ENCODE measurements at regions not wholly inside any gene's neighbourhood (a gene's known extent, or its start where the extent isn't known, plus 50 kb on each side); places are given as distances from the start of the nearest gene placed in this dataset.

GRCh38 chr10:98328640-98329039 is 60.6 kb upstream of the LOXL4 start:
- TF ChIP-seq EGR1 (IDR thresholded peaks at IDR 0.05; ENCODE audit: borderline replicate concordance in 1 of 2, low read depth in 2 of 2, low read length in 2 of 2), result no peak
- no peak for TF ChIP-seq NKRF (conservative IDR thresholded peaks at IDR 0.05)
- TF ChIP-seq TBL1XR1 (IDR thresholded peaks at IDR 0.05; ENCODE audit: low read depth, low read length), result no peak
- no peak for FAIRE-seq
- BruUV-seq (replicated peaks), result no TSS peak
- Histone ChIP-seq H3K4me1 (ENCODE audit: control insufficient read depth, insufficient read depth, low read length) (no peaks in the 10 kb centered on the region), H3K79me2 (ENCODE audit: control insufficient read depth, insufficient read depth, low read length) (no peaks in the 10 kb centered on the region), H3K4me3 (no peak overlapping the region), H3K27me3 (replicated peaks in 1 of 2; ENCODE audit: control insufficient read depth in 2 of 2, insufficient read depth in 2 of 2, low read length in 1 of 2) (peaks cover 0 to 8% of the 10 kb centered on the region in 2 experiments; a peak in 2 of 4 replicates), H3K27ac (ENCODE audit: control insufficient read depth, insufficient read depth) (no peak overlapping the region), H4K20me1 (ENCODE audit: control insufficient read depth, insufficient read depth) (no peaks in the 10 kb centered on the region), H3K9me3 (replicated peaks; ENCODE audit: control insufficient read depth, insufficient read depth, low read length) (peaks cover 1% of the 10 kb centered on the region; the same call in 2 of the 3 replicates), H3K36me3 (ENCODE audit: control insufficient read depth in 2 of 2, insufficient read depth in 2 of 2, low read length in 1 of 2) (no peaks in the 10 kb centered on the region), H3K4me2 (ENCODE audit: control insufficient read depth, insufficient read depth) (no peak overlapping the region), H2AFZ (ENCODE audit: control insufficient read depth, low read depth, low read length) (no peak overlapping the region), H3K9ac (ENCODE audit: control insufficient read depth, insufficient read depth, low read length) (no peak overlapping the region)
- CTCF ChIA-PET, result no interaction called here
- ATAC-seq, result no peak
- SMC1A ChIA-PET (ENCODE audit: uncharacterized antibody, unreplicated experiment), result interaction anchor here (0.5 kb wide), 1 partner anchor 52 kb away, joined by 3 read pairs; no protein-coding TSS in a partner anchor
- in situ Hi-C loops (cut with MboI), result no loop called here
- intact Hi-C loops (cut with micrococcal nuclease; ENCODE audit: unreplicated experiment), result no loop called here
- RAD21 ChIA-PET (ENCODE audit: unreplicated experiment), result no interaction called here
- POLR2A ChIA-PET, result no interaction called here
- WGBS (ENCODE audit: insufficient coverage, insufficient replicate concordance, low lambda C conversion rate, missing lambda C conversion rate), result 75% methylated on average over 1 of the region's 1 CpG
- no peak for DNase-seq (ENCODE audit: low read depth, low spot score)

- WGBS (ENCODE audit: insufficient coverage, insufficient replicate concordance, low lambda C conversion rate, missing lambda C conversion rate), result 2% methylated on average over 3 of the region's 3 CpGs
- DNase-seq (ENCODE audit: low read depth, low spot score), result no peak
- H3K27ac ChIP-seq (ENCODE audit: control insufficient read depth, insufficient read depth), result no peak overlapping the region
- no peak overlapping the region for H3K9ac ChIP-seq (ENCODE audit: control insufficient read depth, insufficient read depth, low read length)
- no peaks in the 10 kb centered on the region for H3K79me2 ChIP-seq (ENCODE audit: control insufficient read depth, insufficient read depth, low read length)
- ChIA-PET RAD21 (ENCODE audit: unreplicated experiment) (no interaction called here), CTCF (no interaction called here), SMC1A (ENCODE audit: uncharacterized antibody, unreplicated experiment) (interaction anchor here (0.5 kb wide), 1 partner anchor 53 kb away, joined by 3 read pairs; no protein-coding TSS in a partner anchor), POLR2A (no interaction called here)
- no peaks in the 10 kb centered on the region for H4K20me1 ChIP-seq (ENCODE audit: control insufficient read depth, insufficient read depth)
- no peak for ATAC-seq
- intact Hi-C loops (cut with micrococcal nuclease; ENCODE audit: unreplicated experiment) (no loop called here), in situ Hi-C loops (cut with MboI) (no loop called here)
- peaks cover 0 to 8% of the 10 kb centered on the region in 2 experiments; a peak in 2 of 4 replicates for H3K27me3 ChIP-seq (replicated peaks in 1 of 2; ENCODE audit: control insufficient read depth in 2 of 2, insufficient read depth in 2 of 2, low read length in 1 of 2)
- no peak overlapping the region for H2AFZ ChIP-seq (ENCODE audit: control insufficient read depth, low read depth, low read length)
- H3K4me3 ChIP-seq, result no peak overlapping the region
- no peaks in the 10 kb centered on the region for H3K36me3 ChIP-seq (ENCODE audit: control insufficient read depth in 2 of 2, insufficient read depth in 2 of 2, low read length in 1 of 2)
- FAIRE-seq, result no peak
- H3K4me2 ChIP-seq (ENCODE audit: control insufficient read depth, insufficient read depth), result no peak overlapping the region
- peaks cover 1% of the 10 kb centered on the region; the same call in 2 of the 3 replicates for H3K9me3 ChIP-seq (replicated peaks; ENCODE audit: control insufficient read depth, insufficient read depth, low read length)
- no TSS peak for BruUV-seq (replicated peaks)
- no peaks in the 10 kb centered on the region for H3K4me1 ChIP-seq (ENCODE audit: control insufficient read depth, insufficient read depth, low read length)
- no peak for TF ChIP-seq NR2C2 (IDR thresholded peaks at IDR 0.05; ENCODE audit: borderline replicate concordance, control insufficient read depth, insufficient read length, low read depth)
- no peak for TF ChIP-seq YBX1 (IDR thresholded peaks at IDR 0.05)
- TF ChIP-seq SP1 (IDR thresholded peaks at IDR 0.05; ENCODE audit: low read depth, low read length), result no peak
- TF ChIP-seq KDM1A (IDR thresholded peaks at IDR 0.05; ENCODE audit: borderline replicate concordance), result no peak
- TF ChIP-seq ZNF622 (IDR thresholded peaks at IDR 0.05), result no peak
- TF ChIP-seq KLF5 (IDR thresholded peaks at IDR 0.05; ENCODE audit: partially characterized antibody), result no peak
- TF ChIP-seq GABPA (IDR thresholded peaks at IDR 0.05; ENCODE audit: low read depth), result no peak
- no peak for TF ChIP-seq RB1 (IDR thresholded peaks at IDR 0.05; ENCODE audit: borderline replicate concordance)
- TF ChIP-seq PML (IDR thresholded peaks at IDR 0.05; ENCODE audit: low read length), result no peak
- TF ChIP-seq TCF3 (IDR thresholded peaks at IDR 0.05; ENCODE audit: borderline replicate concordance, insufficient read depth, low read depth, low read length), result no peak
- TF ChIP-seq E2F8 (IDR thresholded peaks at IDR 0.05; ENCODE audit: low read depth, partially characterized antibody), result no peak
These were observed 60.2 kb upstream of the LOXL4 start for GRCh38 chr10:98328163-98328562.
